ENCODE measurements at regions not wholly inside any gene's neighbourhood (a gene's known extent, or its start where the extent isn't known, plus 50 kb on each side); places are given as distances from the start of the nearest gene placed in this dataset.
"Not testable (repeated sequence)": the region's sequence is repeated elsewhere in the genome, so short reads cannot be mapped to it uniquely, and the experiment has no call there.

DNA sequence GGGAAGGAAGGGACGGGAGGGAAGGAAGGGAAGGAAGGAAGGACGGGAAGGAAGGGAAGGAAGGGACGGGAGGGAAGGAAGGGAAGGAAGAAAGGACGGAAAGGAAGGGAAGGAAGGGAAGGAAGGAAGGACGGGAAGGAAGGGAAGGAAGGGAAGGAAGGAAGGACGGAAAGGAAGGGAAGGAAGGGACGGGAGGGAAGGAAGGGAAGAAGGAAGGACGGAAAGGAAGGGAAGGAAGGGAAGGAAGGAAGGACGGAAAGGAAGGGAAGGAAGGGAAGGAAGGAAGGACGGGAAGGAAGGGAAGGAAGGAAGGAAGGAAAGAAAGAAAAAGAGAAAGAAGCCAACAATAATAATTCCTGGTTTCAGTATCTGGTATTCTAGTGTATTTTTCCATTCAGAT, 863.8 kb upstream of the WWC1 start:
- TF ChIP-seq, protein P1, sequence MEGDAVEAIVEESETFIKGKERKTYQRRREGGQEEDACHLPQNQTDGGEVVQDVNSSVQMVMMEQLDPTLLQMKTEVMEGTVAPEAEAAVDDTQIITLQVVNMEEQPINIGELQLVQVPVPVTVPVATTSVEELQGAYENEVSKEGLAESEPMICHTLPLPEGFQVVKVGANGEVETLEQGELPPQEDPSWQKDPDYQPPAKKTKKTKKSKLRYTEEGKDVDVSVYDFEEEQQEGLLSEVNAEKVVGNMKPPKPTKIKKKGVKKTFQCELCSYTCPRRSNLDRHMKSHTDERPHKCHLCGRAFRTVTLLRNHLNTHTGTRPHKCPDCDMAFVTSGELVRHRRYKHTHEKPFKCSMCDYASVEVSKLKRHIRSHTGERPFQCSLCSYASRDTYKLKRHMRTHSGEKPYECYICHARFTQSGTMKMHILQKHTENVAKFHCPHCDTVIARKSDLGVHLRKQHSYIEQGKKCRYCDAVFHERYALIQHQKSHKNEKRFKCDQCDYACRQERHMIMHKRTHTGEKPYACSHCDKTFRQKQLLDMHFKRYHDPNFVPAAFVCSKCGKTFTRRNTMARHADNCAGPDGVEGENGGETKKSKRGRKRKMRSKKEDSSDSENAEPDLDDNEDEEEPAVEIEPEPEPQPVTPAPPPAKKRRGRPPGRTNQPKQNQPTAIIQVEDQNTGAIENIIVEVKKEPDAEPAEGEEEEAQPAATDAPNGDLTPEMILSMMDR (IDR thresholded peaks at IDR 0.05): not testable (repeated sequence)
- not testable (repeated sequence) for TF ChIP-seq EZH2 (IDR thresholded peaks at IDR 0.05; ENCODE audit: borderline replicate concordance, insufficient read depth, low read depth, low read length, poor library complexity, severe bottlenecking)
